MM.1S (cell line): ENCODE measurements at regions not wholly inside any gene's neighbourhood (a gene's known extent, or its start where the extent isn't known, plus 50 kb on each side); places are given as distances from the start of the nearest gene placed in this dataset.

ENCODE experiments used
- EZH2 ChIP-seq: fragments of 300-600 bp; sonication (generic); optimal IDR thresholded peaks from 2 replicates; pipeline ENCODE3; 2017; ENCODE audit warnings: low read depth, mild to moderate bottlenecking, antibody characterized with exemption, low read length, mixed read lengths
- TF ChIP-seq, protein P1 (sequence below): fragments of 300-600 bp; sonication (generic); IDR thresholded peaks from 2 replicates; pipeline ENCODE4 v1.5.1; 2016; ENCODE audit warnings: antibody characterized with exemption, low read length, mixed read lengths

DNA sequence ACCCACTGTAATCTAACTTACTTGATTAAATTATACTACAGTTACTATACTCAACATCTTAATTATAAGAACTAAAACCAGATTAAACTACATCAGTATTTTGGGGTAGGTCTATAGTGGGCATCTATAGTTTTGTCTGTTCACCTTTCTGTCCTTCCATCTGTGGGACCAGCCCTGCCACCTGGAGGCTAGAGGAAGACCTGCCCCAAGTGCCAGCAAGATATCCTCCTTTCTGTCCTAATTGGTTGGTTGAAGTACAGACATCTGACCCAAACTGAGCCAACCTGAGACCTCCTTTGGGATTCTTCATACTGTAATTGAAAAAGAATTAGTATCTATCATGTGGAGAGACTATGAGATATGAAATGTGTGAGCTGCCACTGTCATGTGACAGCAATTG, 172.2 kb upstream of the TLL1 start:
- TF ChIP-seq, protein P1, sequence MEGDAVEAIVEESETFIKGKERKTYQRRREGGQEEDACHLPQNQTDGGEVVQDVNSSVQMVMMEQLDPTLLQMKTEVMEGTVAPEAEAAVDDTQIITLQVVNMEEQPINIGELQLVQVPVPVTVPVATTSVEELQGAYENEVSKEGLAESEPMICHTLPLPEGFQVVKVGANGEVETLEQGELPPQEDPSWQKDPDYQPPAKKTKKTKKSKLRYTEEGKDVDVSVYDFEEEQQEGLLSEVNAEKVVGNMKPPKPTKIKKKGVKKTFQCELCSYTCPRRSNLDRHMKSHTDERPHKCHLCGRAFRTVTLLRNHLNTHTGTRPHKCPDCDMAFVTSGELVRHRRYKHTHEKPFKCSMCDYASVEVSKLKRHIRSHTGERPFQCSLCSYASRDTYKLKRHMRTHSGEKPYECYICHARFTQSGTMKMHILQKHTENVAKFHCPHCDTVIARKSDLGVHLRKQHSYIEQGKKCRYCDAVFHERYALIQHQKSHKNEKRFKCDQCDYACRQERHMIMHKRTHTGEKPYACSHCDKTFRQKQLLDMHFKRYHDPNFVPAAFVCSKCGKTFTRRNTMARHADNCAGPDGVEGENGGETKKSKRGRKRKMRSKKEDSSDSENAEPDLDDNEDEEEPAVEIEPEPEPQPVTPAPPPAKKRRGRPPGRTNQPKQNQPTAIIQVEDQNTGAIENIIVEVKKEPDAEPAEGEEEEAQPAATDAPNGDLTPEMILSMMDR, result no peak
- no peak for TF ChIP-seq EZH2
